CD4-positive, alpha-beta T cell treated with Interleukin-4 for 1 hour (primary cell): ENCODE measurements at regions not wholly inside any gene's neighbourhood (a gene's known extent, or its start where the extent isn't known, plus 50 kb on each side); places are given as distances from the start of the nearest gene placed in this dataset.
"Not testable (repeated sequence)": the region's sequence is repeated elsewhere in the genome, so short reads cannot be mapped to it uniquely, and the experiment has no call there.

Experiments used
- DNase-seq, 2 donors: peaks; one replicate each; pipeline ENCODE4 v3.0.0-alpha.2; 2020 to 2022

GRCh38 chr6:152811785-152812184 lies 61.2 kb downstream of the VIP start:
- no peak for DNase-seq

- no peak for DNase-seq
Observed at GRCh38 chr6:152815230-152815872, 64.8 kb downstream of the VIP start.

- no peak for DNase-seq
Observed at GRCh38 chr6:152816055-152816454, 65.5 kb downstream of the VIP start.

- DNase-seq = no peak
Observed at GRCh38 chr6:152821525-152821924, 70.9 kb downstream of the VIP start.

GRCh38 chr6:152824666-152825065 lies 74.1 kb downstream of the VIP start:
- DNase-seq = no peak

- DNase-seq = no peak
Observed at GRCh38 chr6:152828431-152828830, 77.8 kb downstream of the VIP start.

GRCh38 chr6:152834366-152834765 lies 83.8 kb downstream of the VIP start:
- DNase-seq = not testable (repeated sequence)

GRCh38 chr6:152836523-152836922 lies 85.9 kb downstream of the VIP start:
- DNase-seq = no peak

- no peak for DNase-seq
Observed at GRCh38 chr6:152845421-152845820, 94.8 kb downstream of the VIP start.

GRCh38 chr6:152846825-152847224 lies 96.2 kb downstream of the VIP start:
- no peak for DNase-seq

- DNase-seq = no peak
Observed at GRCh38 chr6:152848919-152849318, 98.3 kb downstream of the VIP start.

- no peak for DNase-seq
Observed at GRCh38 chr6:152854086-152854795, 103.6 kb downstream of the VIP start.

- DNase-seq = no peak
Observed at GRCh38 chr6:152858141-152858540, 107.5 kb downstream of the VIP start.

GRCh38 chr6:152859225-152859624 lies 108.6 kb downstream of the VIP start:
- DNase-seq = no peak

GRCh38 chr6:152863618-152864326 lies 113.2 kb downstream of the VIP start:
- peak; percentile 43 to 65 for DNase-seq

- DNase-seq = no peak
Observed at GRCh38 chr6:152874267-152874666, 108.6 kb downstream of the FBXO5 start.

- DNase-seq = no peak
Observed at GRCh38 chr6:152874846-152875568, 107.8 kb downstream of the FBXO5 start.

GRCh38 chr6:152879681-152880080 lies 103.2 kb downstream of the FBXO5 start:
- no peak for DNase-seq

- no peak for DNase-seq
Observed at GRCh38 chr6:152893187-152893586, 89.7 kb downstream of the FBXO5 start.

- no peak for DNase-seq
Observed at GRCh38 chr6:152896923-152897322, 85.9 kb downstream of the FBXO5 start.

GRCh38 chr6:152897807-152898399 lies 84.9 kb downstream of the FBXO5 start:
- peak; percentile 33 to 57 for DNase-seq

- DNase-seq = no peak
Observed at GRCh38 chr6:152904678-152905077, 78.2 kb downstream of the FBXO5 start.
